NCI-H2171 treated with DMSO at 0.1 percent for 48 hours (cell line): ENCODE measurements at regions not wholly inside any gene's neighbourhood (a gene's known extent, or its start where the extent isn't known, plus 50 kb on each side); places are given as distances from the start of the nearest gene placed in this dataset.
"Not testable (repeated sequence)": the region's sequence is repeated elsewhere in the genome, so short reads cannot be mapped to it uniquely, and the experiment has no call there.

Experiments
- DNase-seq: peaks from one replicate; lab custom pipeline; 2025; lab: John Stamatoyannopoulos, UW

DNA sequence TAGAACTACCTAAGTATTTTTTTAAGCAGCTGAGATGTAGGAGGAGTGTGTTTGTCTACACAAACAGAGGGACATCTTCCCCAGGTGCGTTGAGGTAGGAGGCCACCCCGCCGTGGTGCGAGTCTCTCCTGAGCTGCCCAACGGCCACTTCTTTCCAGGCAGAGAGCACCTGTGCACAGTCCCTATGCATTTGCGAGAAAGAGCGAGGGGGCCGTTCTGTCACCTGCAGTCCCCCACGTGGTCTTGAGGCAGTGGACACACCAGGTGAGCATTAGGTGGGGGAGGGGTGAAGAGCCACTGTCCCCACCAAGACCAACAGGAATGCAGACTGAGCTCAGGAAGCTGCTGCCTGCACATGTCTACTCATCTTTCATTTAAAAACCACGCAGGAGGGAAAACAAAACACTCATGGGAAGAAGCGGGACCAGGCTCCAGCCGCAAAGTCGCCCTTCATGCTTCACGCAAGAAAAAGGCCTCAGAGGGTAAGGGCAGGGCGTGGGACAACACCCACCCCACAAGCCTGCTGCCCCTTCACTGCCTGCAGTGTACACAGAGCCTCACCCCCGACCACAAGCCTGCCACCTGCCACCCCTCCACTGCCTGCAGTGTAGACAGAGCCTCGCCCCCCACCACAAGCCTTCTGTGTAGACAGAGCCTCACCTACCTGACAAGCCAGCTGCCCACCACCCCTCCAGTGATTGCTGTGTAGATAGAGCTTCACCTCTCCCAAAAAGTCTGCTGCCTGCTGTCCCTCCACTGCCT is 142.0 kb downstream of the DLL1 start:
- no peak for DNase-seq

DNA sequence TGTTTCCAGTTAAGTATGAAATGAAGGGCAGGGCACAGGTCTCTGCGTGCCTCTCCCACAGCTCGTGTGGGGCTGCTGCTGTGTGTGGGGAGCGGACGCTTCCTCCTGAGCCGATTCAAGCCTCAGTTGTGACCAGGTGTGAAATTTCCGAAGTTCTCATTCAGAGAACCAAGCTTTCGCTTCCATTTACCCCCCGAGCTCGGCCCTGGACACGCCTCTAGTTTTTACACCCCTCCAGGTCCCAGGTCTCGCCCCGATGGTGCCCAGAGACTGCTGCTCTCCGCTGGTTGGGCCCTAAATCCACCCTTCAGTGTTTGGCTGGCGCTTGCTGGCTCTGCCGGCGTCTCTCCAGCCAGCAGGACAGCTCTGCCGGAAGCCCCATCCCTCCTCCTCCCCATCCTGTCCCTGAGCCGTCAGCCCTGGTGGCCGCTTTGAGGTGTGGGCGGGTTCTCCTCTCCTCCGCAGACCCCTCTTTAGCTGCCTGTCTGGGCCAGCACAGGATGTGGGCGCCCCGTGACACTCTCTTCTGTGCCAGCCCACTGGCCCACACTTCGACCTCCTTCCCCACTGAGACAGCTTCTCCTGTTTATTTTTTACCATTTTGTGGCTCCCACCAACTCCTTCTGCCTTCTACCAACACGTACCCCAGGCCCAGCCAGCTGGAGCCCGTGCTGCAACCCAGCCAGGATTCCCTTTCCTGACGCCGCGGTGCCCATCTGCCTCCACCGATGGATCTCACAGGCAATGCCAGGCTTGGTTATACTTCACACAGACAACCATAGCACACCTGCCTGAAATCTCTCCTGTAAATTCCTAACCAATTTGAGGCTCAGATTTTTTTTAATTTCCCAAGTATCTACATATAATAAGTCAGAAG is 142.8 kb downstream of the DLL1 start:
- peak; percentile 32 for DNase-seq

DNA sequence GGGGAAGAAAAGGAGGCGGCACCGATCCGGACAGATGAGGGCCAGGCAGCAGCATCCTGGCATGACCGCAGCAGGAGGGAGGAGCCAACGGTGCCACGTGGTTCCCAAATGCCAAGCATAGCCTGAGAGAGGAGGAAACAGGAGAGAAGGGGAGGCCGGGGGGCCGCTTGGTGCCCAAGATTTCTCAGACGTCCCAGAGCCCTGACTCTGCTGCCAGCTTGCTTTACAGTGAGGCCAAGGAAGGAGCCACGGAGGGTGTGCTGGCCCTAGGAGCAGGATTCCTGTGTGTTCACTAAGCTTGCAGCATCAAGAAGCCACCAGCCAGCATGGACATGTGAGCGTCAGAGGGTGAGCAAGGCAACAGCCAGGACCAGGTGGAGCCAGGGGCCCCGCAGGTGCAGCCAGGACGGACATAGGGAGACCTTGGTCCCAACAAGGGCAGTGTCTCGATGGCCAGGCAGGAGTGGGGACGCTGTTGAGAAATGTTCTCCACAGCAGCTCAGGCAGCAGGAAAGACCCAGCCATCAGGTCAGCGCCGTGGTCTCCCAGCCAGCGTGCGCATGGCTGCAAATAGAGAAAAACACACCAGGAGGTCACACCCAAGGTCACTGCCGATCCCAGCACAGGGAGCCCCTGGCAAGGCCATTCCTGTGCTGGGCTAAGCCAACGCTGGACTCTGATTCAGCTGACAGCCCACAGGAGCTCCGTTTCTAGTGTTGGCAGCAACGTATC is 143.7 kb downstream of the DLL1 start:
- no peak for DNase-seq

DNA sequence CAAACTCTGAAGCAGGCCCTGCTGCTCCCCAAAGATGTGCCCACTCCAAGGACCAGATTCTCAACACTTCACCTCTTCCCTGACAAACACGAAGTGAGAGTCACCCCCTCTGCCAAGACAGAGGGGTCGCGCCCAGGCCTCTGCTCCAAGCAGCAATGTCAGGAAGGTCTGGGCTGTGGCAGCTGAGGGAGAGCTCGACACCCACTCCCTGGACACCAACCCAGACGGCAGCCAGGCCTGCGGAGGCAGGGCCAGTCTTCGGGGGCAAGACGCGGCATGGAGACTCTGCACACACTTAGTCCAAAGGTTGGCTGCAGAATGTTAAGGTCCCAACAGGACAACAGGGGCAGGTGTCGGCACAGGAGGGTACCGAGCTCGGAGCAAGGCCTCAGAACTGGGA is 144.2 kb downstream of the DLL1 start:
- no peak for DNase-seq

DNA sequence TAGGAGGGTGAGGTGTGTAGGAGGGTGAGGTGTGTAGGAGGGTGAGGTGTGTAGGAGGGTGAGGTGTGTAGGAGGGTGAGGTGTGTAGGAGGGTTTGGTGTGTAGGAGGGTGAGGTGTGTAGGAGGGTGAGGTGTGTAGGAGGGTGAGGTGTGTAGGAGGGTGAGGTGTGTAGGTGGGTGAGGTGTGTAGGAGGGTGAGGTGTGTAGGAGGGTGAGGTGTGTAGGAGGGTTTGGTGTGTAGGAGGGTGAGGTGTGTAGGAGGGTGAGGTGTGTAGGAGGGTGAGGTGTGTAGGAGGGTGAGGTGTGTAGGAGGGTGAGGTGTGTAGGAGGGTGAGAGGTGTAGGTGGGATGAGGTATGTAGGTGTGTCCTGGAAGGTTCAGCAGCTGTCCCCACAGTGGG is 144.7 kb downstream of the DLL1 start:
- DNase-seq, result not testable (repeated sequence)

DNA sequence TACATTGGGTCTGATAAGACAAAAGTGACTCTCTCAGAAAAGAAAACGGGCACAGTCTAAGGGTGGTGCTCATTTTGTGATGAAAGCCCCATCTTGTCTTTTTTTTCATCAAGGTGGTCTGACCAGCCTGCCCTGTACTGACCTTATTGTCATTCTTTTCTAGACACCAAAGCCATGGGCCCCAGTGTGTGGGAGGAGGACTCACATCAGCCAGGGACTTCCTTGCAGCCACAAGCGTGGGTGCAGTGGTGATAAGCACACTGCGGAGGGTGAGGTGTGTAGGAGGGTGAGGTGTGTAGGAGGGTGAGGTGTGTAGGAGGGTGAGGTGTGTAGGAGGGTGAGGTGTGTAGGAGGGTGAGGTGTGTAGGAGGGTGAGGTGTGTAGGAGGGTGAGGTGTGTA is 145.2 kb downstream of the DLL1 start:
- not testable (repeated sequence) for DNase-seq

DNA sequence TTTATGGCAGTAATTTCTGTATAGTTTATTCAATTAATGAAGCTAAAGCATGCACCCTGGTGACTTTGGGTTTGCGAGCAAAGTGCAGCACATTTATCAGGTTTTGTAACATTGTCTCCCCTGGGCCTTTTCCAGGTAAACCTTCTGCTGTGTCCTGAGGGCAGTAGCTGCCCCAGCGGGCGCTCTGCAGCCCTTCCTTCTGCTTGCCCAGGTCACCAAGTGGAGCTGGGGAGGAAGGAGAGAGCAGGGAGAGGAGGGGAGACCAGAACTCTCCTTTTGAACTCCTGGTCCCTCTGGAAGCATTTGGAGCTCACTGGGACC is 145.6 kb downstream of the DLL1 start:
- no peak for DNase-seq

DNA sequence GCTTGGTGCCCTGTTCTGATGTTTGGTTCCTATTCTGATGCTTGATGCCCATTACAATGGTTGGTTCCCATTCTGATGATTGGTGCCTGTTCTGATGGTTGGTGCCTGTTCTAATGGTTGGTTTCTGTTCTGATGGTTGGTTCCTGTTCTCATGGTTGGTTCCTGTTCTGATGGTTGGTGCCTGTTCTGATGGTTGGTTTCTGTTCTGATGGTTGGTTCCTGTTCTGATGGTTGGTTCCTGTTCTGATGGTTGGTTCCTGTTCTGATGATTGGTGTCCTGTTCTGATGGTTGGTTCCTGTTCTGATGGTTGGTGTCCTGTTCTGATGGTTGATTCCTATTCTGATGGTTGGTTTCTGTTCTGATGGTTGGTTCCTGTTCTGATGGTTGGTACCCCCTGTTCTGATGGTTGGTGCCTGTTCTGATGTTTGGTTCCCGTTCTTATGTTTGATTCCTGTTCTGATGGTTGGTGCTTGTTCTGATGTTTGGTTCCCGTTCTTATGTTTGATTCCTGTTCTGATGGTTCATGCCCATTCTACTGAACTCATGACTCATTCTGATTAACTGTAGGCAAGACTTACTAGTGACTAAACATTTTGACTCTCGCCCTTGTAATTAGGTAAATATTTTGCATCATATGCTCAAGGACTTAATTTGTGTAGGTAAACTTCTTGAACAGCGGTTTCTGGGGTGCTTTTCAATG is 146.2 kb downstream of the DLL1 start:
- DNase-seq, result no peak

DNA sequence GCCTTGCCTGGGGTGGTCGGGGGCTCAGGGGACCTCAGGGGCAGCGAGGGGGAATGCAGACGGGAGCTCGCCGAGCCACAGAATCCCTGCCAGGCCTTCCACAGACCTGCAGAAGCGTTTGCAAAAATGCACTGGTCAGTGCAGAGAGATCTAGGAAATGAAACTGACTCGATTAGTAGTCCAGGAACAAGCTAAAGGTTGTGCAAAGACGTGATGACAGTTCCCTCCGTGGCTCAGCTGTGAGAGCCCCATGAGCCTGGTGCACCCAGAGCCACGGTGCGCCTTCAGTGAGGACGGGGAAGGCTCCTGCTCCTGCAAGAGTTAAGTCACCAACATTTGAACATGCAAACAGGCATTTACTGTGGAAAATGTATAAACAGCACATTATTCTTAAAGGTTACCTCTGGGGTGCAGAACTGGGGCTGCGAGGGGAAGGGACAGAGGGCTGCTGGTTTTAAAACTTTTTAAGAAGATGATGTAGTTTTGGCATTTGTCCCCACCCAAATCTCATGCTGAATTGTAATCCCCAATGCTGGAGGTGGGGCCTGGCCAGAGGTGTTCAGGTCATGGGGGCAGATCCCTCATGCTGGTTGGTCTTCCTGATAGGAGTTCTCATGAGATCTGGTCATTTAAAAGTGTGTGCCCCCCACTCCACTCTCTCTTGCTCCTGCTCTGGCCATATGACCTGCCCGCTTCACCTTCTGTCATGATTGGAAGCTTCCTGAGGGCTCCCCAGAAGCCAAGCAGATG is 147.3 kb downstream of the DLL1 start:
- DNase-seq, result no peak

DNA sequence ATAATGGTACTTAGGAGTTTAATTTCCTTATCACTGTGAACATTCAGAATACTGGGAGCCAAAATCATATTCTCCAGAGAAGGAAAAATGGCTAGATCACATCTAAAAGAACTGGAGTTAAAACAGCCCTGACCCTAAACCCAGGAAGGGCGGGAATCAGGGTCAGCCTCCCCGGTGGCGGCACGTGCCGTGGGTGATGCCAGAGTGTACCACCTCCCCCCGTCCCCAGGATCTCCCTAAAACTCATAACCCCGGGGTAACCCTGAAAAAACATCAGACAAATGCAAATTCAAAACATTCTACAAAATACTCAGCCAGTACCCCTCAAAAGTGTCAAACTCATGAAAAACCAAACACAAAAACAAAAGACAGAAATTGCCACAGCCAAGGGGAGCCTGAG is 148.3 kb downstream of the DLL1 start:
- DNase-seq, result no peak

DNA sequence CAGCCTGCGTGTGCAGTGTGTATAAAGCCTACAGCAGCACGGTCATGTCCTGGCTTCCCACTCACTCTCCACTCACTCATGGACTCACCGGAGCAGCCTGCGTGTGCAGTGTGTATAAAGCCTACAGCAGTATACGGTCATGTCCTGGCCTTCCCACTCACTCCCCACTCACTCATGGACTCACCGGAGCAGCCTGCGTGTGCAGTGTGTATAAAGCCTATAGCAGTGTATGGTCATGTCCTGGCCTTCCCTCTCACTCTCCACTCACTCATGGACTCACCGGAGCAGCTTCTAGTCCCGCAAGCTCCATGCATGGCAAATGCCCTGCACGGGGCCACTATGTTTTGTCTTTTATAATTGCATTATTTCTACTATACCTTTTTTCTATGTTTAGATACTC is 149.8 kb downstream of the DLL1 start:
- not testable (repeated sequence) for DNase-seq

DNA sequence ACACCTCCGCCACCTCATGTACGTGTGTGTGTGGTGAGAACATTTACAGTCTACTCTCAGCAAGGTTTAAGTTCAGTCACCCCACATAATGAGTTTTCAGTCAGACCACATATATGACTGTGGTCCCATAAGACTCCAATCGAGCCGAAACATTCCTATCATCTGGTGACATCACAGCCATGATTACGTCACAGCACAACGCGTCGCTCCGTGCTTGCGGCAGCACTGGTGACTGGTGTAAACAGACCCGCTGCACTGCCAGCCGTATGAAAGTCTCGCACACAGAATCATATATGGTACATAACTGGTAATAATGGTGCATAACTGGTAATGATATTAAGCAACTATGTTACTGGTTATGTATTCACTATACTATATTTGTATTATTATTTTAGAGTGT is 150.7 kb downstream of the DLL1 start:
- DNase-seq, result no peak

DNA sequence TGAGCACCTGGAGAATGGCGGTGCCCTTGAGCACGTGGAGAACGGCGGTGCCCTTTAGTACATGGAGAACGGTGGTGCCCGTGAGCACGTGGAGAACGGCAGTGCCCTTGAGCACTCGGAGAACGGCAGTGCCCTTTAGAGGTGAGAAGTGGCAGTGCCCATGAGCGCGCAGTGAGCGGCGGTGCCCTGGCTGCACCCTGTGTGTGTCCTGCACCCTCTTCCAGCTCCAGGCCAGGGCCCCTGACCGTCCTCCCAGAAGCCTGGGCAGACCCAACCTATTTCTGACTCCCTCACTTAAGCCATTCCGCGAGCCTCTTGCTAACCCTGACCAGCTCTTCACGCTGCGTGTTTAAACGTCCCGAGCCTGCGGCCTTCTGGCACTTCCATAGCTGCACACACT is 151.3 kb downstream of the DLL1 start:
- no peak for DNase-seq

DNA sequence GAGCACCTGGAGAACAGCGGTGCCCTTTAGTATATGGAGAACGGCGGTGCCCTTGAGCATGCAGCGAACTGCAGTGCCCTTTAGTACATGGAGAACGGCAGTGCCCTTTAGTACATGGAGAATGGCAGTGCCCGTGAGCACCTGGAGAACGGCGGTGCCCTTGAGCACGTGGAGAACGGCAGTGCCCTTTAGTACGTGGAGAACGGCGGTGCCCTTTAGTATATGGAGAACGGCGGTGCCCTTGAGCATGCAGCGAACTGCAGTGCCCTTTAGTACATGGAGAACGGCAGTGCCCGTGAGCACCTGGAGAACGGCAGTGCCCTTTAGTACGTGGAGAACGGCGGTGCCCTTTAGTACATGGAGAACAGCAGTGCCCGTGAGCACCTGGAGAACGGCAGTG is 151.8 kb downstream of the DLL1 start:
- not testable (repeated sequence) for DNase-seq

DNA sequence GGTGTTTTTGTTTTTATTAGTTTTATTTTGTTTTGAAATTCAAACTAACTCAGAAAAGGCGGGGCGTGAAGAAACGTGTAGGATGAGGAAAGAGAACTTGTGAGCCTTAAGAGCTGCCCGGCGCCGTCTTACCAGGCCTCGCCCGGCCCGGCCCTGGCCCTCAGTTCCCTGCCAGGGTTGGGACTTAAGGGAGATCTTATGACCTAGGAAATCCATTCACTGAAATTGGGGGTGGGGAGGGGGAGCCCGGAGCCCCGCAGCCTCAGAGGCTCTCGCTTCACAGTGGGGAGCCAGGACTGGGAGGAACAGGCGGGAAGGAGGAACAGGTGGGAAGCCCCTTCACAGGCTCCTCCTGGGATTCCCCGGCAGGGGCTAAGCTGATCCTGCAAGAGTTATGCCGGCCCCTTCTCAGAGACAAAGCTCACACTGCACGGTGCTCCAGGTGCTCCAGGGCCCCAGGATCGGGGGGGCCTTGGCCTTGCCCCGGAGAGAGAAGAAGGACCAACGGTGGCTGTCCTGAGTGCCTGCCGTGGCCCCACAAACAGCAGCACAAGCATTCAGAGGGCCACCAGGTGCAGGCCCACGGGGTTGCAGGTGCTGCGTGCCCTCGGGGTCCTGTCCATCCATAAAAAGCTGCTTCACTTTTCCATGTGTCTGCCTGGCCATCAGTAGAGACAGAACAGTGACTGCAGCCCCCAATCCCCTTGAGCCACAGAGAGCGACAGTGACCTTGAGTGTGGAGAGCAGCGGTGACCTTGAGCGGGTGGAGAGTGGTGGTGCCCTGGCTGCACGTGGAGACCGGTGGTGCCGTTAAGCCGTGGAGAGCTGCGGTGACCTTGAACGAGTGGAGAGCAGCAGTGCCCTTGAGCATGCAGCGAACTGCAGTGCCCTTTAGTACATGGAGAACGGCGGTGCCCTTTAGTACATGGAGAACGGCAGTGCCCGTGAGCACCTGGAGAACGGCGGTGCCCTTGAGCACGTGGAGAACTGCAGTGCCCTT is 152.7 kb downstream of the DLL1 start:
- DNase-seq, result peak; percentile 6

DNA sequence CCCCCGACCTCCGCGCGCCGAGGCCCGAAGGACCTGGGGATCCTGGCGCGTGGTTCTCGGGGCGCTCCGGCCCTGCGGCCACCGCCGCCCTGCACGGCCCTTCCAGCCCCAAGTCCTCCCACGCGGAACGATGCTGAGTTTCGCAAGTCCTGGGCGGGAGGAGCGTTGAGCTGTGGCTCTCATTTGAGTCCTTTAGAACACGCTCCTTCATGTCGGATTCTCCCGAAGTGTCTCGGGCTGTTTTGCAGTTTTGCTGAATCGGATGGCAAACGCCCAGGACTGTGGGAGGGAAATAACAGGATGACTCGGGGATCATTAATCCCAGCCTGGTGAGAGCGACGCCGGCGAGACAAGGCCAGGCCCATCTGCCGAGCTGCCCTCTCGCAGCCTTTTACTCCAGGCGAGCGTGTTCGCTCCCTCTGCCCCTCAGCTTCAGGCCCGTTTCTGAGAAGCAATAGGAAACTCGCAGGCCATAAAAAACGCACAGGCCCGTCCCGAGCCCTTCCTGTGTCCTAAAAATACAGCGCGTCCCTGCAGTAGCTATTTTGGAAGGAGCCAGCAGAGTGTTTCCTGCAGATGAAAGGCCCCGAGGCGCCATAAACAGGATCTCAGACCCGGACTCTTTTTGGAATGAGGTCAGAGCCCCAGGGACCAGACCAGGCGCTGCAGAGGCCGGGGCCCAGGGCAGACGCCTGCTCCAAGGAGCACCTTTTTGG is 153.5 kb downstream of the DLL1 start:
- DNase-seq, result no peak

DNA sequence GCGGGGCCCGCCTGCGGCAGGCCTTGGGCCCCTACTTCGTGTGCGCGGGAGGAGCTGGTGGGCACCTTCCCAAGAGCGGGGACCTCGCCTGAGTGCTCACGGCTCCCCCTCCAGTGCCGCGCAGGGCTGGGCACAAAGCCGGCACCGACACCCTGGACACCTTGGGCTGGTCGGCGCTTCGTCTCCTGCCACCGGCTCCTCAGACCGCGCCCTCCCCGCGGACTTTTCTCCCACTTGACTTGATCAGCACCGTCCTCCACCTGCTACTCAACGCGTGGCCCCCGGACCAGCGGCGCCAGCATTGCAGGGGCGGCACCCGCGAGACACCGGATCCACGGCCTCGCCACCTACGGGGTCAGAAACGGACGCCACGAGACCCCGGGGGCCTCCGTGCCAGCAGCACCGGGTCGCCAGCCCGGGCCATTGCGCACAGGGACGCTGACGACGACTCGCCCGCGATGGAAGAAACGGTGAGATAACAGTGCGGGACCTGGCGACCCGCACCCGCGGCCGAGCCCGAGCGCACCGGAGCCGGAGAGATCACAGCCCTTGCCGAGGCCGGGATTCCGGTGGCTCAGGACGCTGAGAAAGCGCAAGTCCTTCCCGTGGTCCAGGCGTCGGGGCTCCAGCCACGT is 154.2 kb downstream of the DLL1 start:
- DNase-seq, result no peak

DNA sequence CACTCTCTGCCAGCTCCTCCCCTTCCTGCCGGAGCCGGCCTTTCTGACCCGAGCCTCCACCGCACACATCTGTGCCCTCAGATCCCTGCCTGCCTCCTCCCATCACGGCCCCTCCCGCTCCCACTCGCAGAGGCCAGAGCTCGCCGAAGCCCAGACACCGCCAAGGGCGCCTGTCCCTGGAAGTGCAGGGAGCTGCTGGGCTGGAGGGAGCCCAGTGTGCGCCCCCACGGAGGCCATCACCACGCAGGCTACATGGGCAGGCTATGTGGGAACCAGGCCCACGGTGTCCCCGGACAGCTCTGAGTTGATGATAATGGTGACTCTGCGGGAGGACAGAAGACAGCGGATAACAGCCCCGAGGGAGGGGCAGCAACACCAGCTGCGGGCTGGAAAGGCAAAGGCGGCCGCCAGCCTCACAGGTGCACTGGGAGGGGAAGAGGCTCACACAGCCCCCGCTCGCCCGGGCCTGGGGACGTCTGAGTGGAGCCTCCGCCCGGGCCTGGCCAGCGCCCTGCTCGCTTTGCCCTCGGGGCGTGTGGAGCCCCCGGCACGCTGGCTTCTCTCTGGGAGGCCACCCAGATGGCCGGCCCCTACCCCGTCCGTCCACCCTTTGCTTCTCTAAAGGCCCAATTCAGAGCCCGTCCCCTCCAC is 154.9 kb downstream of the DLL1 start:
- no peak for DNase-seq

DNA sequence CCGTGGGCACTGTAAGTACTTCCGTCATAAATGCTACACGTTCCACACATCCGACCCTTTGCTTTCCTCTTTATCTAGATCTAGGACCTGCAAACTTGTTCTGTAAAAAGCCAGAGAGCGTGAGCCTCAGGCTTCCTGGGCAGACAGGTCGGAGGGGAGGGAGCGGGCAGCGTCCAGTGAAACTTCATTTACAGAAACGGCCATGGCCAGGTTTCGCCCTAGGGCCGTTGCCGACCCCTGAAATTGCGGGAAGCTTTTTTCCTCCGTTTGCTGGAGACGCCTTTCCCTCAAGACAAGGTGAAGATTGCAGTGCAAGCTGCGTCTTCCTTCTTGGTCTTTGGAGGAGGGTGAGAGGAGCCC is 155.4 kb downstream of the DLL1 start:
- DNase-seq, result no peak
